ENCODE measurements at regions not wholly inside any gene's neighbourhood (a gene's known extent, or its start where the extent isn't known, plus 50 kb on each side); places are given as distances from the start of the nearest gene placed in this dataset.
A peak's percentile ranks its signal among the peaks of the same experiment; 100 is the strongest.

GRCh38 chr5:56663523-56663922 lies 151.8 kb upstream of the MAP3K1 start:
- no peak overlapping the region for H3K4me3 Mint-ChIP-seq
- no peak overlapping the region for H3K27ac Mint-ChIP-seq
- peaks cover 16% of the 10 kb centered on the region for H3K4me1 Mint-ChIP-seq
- H3K36me3 Mint-ChIP-seq: no peaks in the 10 kb centered on the region
- H3K9me3 Mint-ChIP-seq: no peaks in the 10 kb centered on the region
- H3K27me3 Mint-ChIP-seq: no peaks in the 10 kb centered on the region

DNA sequence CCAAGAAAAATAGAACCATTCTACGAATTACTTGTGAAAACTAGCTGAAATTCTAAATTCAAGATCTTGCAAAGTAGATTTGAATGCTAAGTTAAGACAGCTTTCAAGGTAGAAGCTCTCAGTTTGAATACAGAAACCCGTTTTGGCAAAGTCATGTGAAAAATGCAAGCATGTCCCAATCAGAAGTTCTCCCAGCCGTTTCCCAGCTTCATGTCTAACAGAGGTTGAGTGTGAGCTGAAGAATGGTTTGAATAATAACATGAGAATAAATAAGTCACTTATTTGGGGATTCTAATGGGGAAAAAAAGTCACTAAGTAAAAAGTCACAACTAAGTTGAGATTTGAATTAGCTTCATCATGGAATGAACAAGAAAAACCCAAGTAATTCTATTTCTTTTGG lies 152.5 kb upstream of the MAP3K1 start:
- peaks cover 16% of the 10 kb centered on the region for H3K4me1 Mint-ChIP-seq

GRCh38 chr5:56659971-56660370 lies 155.4 kb upstream of the MAP3K1 start:
- Mint-ChIP-seq H3K4me3 (no peak overlapping the region), H3K4me1 (peaks cover 16% of the 10 kb centered on the region), H3K9me3 (no peaks in the 10 kb centered on the region)

More for the DNA sequence above, 152.5 kb upstream of the MAP3K1 start:
- Mint-ChIP-seq H3K27ac (no peak overlapping the region), H3K27me3 (no peaks in the 10 kb centered on the region), H3K9me3 (no peaks in the 10 kb centered on the region), H3K36me3 (no peaks in the 10 kb centered on the region), H3K4me3 (no peak overlapping the region)

DNA sequence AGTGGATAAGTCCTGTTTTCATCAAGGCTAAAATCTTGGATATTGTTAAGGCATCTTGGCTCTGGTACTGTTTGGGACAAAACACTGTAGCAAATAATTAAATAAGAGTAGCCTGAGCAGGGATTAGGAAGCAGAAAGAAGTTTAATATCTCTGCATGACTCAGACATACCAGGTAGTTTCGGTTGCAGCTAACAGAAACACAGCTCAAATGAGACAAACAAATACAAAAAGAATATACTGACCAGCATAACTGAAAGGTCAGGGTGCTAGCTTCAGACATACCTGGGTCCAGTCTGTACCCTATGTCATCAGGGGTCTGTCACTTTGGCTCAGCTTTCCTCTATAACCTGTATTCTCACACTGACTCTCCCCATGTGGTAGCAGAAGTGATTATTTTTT lies 156.4 kb upstream of the MAP3K1 start:
- no peaks in the 10 kb centered on the region for H3K9me3 Mint-ChIP-seq
- no peaks in the 10 kb centered on the region for H3K36me3 Mint-ChIP-seq
- no peaks in the 10 kb centered on the region for H3K27me3 Mint-ChIP-seq
- peaks cover 16% of the 10 kb centered on the region for H3K4me1 Mint-ChIP-seq
- no peak overlapping the region for H3K4me3 Mint-ChIP-seq
- H3K27ac Mint-ChIP-seq: no peak overlapping the region

More at GRCh38 chr5:56659971-56660370, 155.4 kb upstream of the MAP3K1 start:
- Mint-ChIP-seq H3K27ac (no peak overlapping the region), H3K27me3 (no peaks in the 10 kb centered on the region), H3K36me3 (no peaks in the 10 kb centered on the region)

DNA sequence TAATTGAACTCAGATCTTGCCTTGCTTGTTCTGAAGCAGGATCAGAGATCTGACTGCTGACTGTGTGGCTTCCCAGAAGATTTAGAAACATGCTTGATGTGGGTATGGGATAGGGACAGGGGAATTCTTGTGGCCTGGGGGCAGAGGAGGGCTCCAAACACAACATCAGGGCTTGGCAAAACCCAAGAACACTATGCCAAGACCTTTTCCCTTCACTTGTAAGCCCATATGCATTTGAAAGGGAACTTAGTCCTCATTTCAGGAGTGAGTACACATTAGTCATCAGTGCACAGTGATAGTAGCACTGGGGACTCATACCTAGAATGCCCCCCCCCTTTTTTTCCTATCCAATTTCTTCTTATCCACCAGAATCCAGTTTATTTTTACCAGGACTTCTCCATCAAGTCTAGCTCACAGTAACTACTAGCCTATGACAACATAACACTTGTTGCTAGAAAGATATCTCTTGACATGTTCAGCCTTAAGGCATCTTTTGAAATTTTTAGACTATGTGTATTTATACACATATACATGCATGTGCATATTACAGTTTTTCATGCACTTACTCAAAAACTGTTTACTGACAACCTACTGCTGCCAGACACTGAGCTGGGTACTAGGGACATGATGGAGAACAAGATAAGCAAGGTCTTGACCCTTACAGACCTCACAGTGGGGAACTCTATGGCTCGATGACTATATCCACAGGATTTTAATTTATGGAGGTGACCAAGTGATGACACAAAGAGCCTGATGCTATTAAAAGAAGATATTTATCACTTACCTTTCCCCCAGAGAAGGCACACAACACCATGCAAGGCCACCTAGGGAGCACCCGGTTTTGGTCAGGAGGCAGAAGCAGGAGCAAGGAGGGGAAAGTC lies 158.3 kb upstream of the MAP3K1 start:
- Mint-ChIP-seq H3K9me3 (no peaks in the 10 kb centered on the region), H3K4me1 (peaks cover 14% of the 10 kb centered on the region), H3K27me3 (no peaks in the 10 kb centered on the region), H3K36me3 (no peaks in the 10 kb centered on the region), H3K4me3 (no peak overlapping the region), H3K27ac (no peak overlapping the region)

GRCh38 chr5:56651893-56652292 lies 163.5 kb upstream of the MAP3K1 start:
- no peak overlapping the region for H3K27ac Mint-ChIP-seq
- no peak overlapping the region for H3K4me3 Mint-ChIP-seq
- no peaks in the 10 kb centered on the region for H3K27me3 Mint-ChIP-seq
- H3K9me3 Mint-ChIP-seq: no peaks in the 10 kb centered on the region
- H3K36me3 Mint-ChIP-seq: no peaks in the 10 kb centered on the region
- peaks cover 42% of the 10 kb centered on the region for H3K4me1 Mint-ChIP-seq

GRCh38 chr5:56650386-56650785 lies 165.0 kb upstream of the MAP3K1 start:
- Mint-ChIP-seq H3K4me1 (peaks cover 54% of the 10 kb centered on the region), H3K9me3 (no peaks in the 10 kb centered on the region), H3K4me3 (no peak overlapping the region), H3K36me3 (no peaks in the 10 kb centered on the region), H3K27me3 (no peaks in the 10 kb centered on the region), H3K27ac (no peak overlapping the region)

- peaks cover 61% of the 10 kb centered on the region for H3K4me1 Mint-ChIP-seq
- no peaks in the 10 kb centered on the region for H3K27me3 Mint-ChIP-seq
- H3K9me3 Mint-ChIP-seq: no peaks in the 10 kb centered on the region
- no peaks in the 10 kb centered on the region for H3K36me3 Mint-ChIP-seq
- no peak overlapping the region for H3K27ac Mint-ChIP-seq
- no peak overlapping the region for H3K4me3 Mint-ChIP-seq
These were observed 165.8 kb upstream of the MAP3K1 start for GRCh38 chr5:56649569-56649968.

GRCh38 chr5:56648460-56649034 lies 166.8 kb upstream of the MAP3K1 start:
- Mint-ChIP-seq H3K36me3 (no peaks in the 10 kb centered on the region), H3K27me3 (no peaks in the 10 kb centered on the region), H3K4me3 (peak overlapping the region; percentile 16), H3K9me3 (no peaks in the 10 kb centered on the region), H3K4me1 (peaks cover 63% of the 10 kb centered on the region), H3K27ac (no peak overlapping the region)

DNA sequence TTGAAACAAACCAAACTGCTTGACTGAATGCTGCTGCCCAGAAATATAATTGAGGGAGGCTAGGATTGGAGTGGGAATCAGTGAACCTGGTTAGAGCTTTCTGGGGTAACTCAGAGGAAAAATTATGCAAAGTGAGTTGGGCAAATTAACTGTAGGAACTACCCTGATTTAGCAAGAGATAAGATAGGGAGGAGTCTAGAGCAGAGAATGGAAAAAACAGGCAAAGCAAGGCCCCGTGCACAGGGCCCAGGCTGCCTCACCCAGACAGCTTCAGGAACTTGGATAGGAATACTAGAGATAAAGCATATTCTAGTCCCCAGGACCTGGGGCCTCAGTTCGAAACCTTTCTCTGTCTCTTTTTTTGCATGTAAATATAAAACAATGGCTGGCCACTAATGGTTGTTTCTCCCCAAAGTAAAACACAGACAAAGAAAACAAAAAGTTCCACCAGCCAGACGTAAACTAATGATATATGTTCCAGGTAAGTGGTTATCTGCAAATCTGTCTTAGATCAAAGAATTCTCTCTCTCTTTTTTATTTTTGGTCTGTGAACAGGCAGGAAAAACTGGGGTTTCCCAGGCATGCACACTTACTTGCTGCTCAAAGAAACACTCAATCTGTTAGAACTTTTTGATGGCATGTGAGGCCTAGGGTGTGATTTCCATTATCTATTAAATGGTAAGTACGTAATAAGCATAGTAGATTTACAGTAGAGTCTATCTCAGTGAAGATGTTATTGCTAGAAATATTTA lies 168.1 kb upstream of the MAP3K1 start:
- Mint-ChIP-seq H3K4me1 (peaks cover 63% of the 10 kb centered on the region), H3K36me3 (no peaks in the 10 kb centered on the region), H3K27ac (no peak overlapping the region), H3K4me3 (no peak overlapping the region), H3K27me3 (no peaks in the 10 kb centered on the region), H3K9me3 (no peaks in the 10 kb centered on the region)

- H3K4me3 Mint-ChIP-seq: no peak overlapping the region
- no peaks in the 10 kb centered on the region for H3K27me3 Mint-ChIP-seq
- no peak overlapping the region for H3K27ac Mint-ChIP-seq
- no peaks in the 10 kb centered on the region for H3K9me3 Mint-ChIP-seq
- no peaks in the 10 kb centered on the region for H3K36me3 Mint-ChIP-seq
- H3K4me1 Mint-ChIP-seq: peaks cover 61% of the 10 kb centered on the region
These were observed 173.6 kb upstream of the MAP3K1 start for GRCh38 chr5:56641635-56642260.

- Mint-ChIP-seq H3K27ac (no peak overlapping the region), H3K27me3 (no peaks in the 10 kb centered on the region), H3K4me3 (no peak overlapping the region), H3K36me3 (no peaks in the 10 kb centered on the region), H3K4me1 (peaks cover 58% of the 10 kb centered on the region), H3K9me3 (no peaks in the 10 kb centered on the region)
These were observed 174.5 kb upstream of the MAP3K1 start for GRCh38 chr5:56640763-56641406.

DNA sequence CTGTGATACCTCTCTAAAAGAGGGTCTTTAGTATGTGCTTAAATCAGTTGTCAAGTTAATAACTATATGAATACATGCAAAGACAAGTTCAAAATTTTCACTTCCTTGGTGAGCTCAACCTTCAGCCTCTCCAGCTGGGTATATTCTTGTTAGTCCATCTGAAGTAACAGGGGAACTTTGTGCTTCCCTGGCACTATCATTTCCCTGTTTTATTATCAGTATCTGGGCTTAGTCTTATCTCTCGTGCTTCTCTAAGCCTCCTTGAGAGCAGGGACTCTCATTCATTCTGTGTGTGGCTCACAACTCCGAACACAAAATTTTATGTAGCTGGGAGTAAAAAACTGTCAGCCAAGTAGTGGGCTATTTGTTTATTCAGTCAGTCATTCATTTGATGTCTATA lies 175.9 kb upstream of the MAP3K1 start:
- H3K27ac Mint-ChIP-seq: peak overlapping the region; percentile 6
- H3K4me1 Mint-ChIP-seq: peaks cover 49% of the 10 kb centered on the region
- H3K36me3 Mint-ChIP-seq: no peaks in the 10 kb centered on the region
- H3K9me3 Mint-ChIP-seq: no peaks in the 10 kb centered on the region
- H3K4me3 Mint-ChIP-seq: peak overlapping the region; percentile 19
- H3K27me3 Mint-ChIP-seq: no peaks in the 10 kb centered on the region

DNA sequence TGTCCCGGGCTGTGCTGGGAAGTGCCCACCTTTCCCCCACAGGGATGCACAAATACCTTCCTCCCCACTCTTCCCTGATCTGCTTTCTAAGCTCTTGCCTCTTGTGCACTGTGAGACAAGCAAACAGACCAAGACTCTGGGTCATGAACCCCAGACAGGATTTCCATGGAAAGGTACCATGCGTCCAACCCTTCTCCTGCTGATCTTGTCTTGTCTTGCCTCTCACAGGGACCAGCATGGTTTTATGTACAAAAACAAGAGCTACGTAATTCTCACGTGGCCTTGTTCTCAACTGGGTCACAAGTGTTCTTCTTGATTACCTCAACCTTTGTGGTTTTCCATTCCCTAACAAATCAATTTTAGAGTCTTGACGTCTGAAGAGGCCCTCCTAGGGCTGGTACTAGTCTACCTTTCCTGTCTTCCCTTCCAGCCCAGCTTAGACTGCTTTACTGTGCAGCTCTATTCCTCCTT lies 176.5 kb upstream of the MAP3K1 start:
- peaks cover 48% of the 10 kb centered on the region for H3K4me1 Mint-ChIP-seq
- peak overlapping the region; percentile 6 for H3K27ac Mint-ChIP-seq
- H3K27me3 Mint-ChIP-seq: no peaks in the 10 kb centered on the region
- H3K9me3 Mint-ChIP-seq: no peaks in the 10 kb centered on the region
- H3K36me3 Mint-ChIP-seq: no peaks in the 10 kb centered on the region
- H3K4me3 Mint-ChIP-seq: peak overlapping the region; percentile 19

- no peaks in the 10 kb centered on the region for H3K9me3 Mint-ChIP-seq
- H3K27me3 Mint-ChIP-seq: no peaks in the 10 kb centered on the region
- H3K4me1 Mint-ChIP-seq: peaks cover 48% of the 10 kb centered on the region
- no peak overlapping the region for H3K27ac Mint-ChIP-seq
- H3K4me3 Mint-ChIP-seq: no peak overlapping the region
- H3K36me3 Mint-ChIP-seq: no peaks in the 10 kb centered on the region
These were observed 177.2 kb upstream of the MAP3K1 start for GRCh38 chr5:56638061-56638621.

Measured in activated naive CD4-positive, alpha-beta T cell treated with anti-CD3 and anti-CD28 coated beads, Interleukin-2, amount 50 U/mL, for 24 hours (primary cell).